Endothelial cell (in vitro differentiated cells): ENCODE measurements at regions not wholly inside any gene's neighbourhood (a gene's known extent, or its start where the extent isn't known, plus 50 kb on each side); places are given as distances from the start of the nearest gene placed in this dataset.

ENCODE experiments used
- DNase-seq: peaks from one replicate; pipeline ENCODE4 v3.0.0; 2021; ENCODE audit warnings: low spot score
- H3K27ac Mint-ChIP-seq: one replicate; pipeline ENCODE4 v1.8.0; 2021; ENCODE audit warnings: mixed read lengths, inconsistent platforms; ENCODE audit not compliant: unreplicated experiment
- H3K27me3 Mint-ChIP-seq: one replicate; pipeline ENCODE4 v1.8.0; 2021; ENCODE audit warnings: mild to moderate bottlenecking, moderate library complexity, mixed read lengths, inconsistent platforms; ENCODE audit not compliant: unreplicated experiment
- H3K36me3 Mint-ChIP-seq: one replicate; pipeline ENCODE4 v1.8.0; 2021; ENCODE audit warnings: mild to moderate bottlenecking, low read depth, mixed read lengths, inconsistent platforms; ENCODE audit not compliant: unreplicated experiment
- H3K4me1 Mint-ChIP-seq: one replicate; pipeline ENCODE4 v1.8.0; 2021; ENCODE audit warnings: mild to moderate bottlenecking, mixed read lengths, inconsistent platforms; ENCODE audit not compliant: unreplicated experiment
- H3K4me3 Mint-ChIP-seq: one replicate; pipeline ENCODE4 v1.8.0; 2021; ENCODE audit warnings: mild to moderate bottlenecking, mixed read lengths, inconsistent platforms; ENCODE audit not compliant: unreplicated experiment
- H3K9me3 Mint-ChIP-seq: one replicate; pipeline ENCODE4 v1.8.0; 2021; ENCODE audit warnings: mixed read lengths, inconsistent platforms; ENCODE audit not compliant: unreplicated experiment
- CTCF ChIP-seq: fragments of 200-600 bp; sonication (generic); IDR thresholded peaks from one replicate; pipeline ENCODE4 v1.5.0; 2021; ENCODE audit warnings: antibody characterized with exemption; ENCODE audit not compliant: unreplicated experiment

- Mint-ChIP-seq H3K9me3 (no peaks in the 10 kb centered on the region), H3K4me1 (peaks cover 4% of the 10 kb centered on the region), H3K36me3 (no peaks in the 10 kb centered on the region), H3K4me3 (no peak overlapping the region), H3K27me3 (peaks cover 7% of the 10 kb centered on the region), H3K27ac (no peak overlapping the region)
- DNase-seq: no peak
- no peak for TF ChIP-seq CTCF
Measured at GRCh38 chr20:63130658-63131577, 85.0 kb downstream of the YTHDF1 start.

GRCh38 chr20:63129991-63130657 is 85.8 kb downstream of the YTHDF1 start:
- no peak for TF ChIP-seq CTCF
- Mint-ChIP-seq H3K4me1 (peaks cover 4% of the 10 kb centered on the region), H3K36me3 (no peaks in the 10 kb centered on the region), H3K27ac (peak overlapping the region; percentile 75), H3K4me3 (no peak overlapping the region), H3K27me3 (peaks cover 7% of the 10 kb centered on the region), H3K9me3 (no peaks in the 10 kb centered on the region)
- DNase-seq: no peak

GRCh38 chr20:63129376-63129965 is 86.5 kb downstream of the YTHDF1 start:
- Mint-ChIP-seq H3K27me3 (peaks cover 7% of the 10 kb centered on the region), H3K27ac (no peak overlapping the region), H3K36me3 (no peaks in the 10 kb centered on the region), H3K4me3 (no peak overlapping the region), H3K4me1 (peaks cover 4% of the 10 kb centered on the region), H3K9me3 (no peaks in the 10 kb centered on the region)
- TF ChIP-seq CTCF: no peak
- DNase-seq: no peak

GRCh38 chr20:63128956-63129355 is 87.0 kb downstream of the YTHDF1 start:
- no peak for DNase-seq
- Mint-ChIP-seq H3K4me1 (peaks cover 4% of the 10 kb centered on the region), H3K36me3 (no peaks in the 10 kb centered on the region), H3K27me3 (peaks cover 7% of the 10 kb centered on the region), H3K27ac (no peak overlapping the region), H3K4me3 (no peak overlapping the region), H3K9me3 (no peaks in the 10 kb centered on the region)
- no peak for TF ChIP-seq CTCF
